GM03348 (cell line): ENCODE measurements at regions not wholly inside any gene's neighbourhood (a gene's known extent, or its start where the extent isn't known, plus 50 kb on each side); places are given as distances from the start of the nearest gene placed in this dataset.

ENCODE experiments used
- DNase-seq: peaks from one replicate; pipeline ENCODE4 v3.0.0; 2012; ENCODE audit warnings: low spot score

- peak; percentile 30 for DNase-seq
These were observed 62.0 kb upstream of the CLNK start for GRCh38 chr4:10746371-10747171.

- DNase-seq, result no peak
These were observed 58.8 kb upstream of the CLNK start for GRCh38 chr4:10743357-10743756.

GRCh38 chr4:10741961-10742699 is 57.6 kb upstream of the CLNK start:
- DNase-seq, result no peak

GRCh38 chr4:10740891-10741620 is 56.5 kb upstream of the CLNK start:
- DNase-seq, result peak; percentile 37

GRCh38 chr4:10740251-10740650 is 55.7 kb upstream of the CLNK start:
- no peak for DNase-seq

GRCh38 chr4:10738826-10739489 is 54.4 kb upstream of the CLNK start:
- no peak for DNase-seq

- no peak for DNase-seq
These were observed 52.8 kb upstream of the CLNK start for GRCh38 chr4:10737337-10737736.

GRCh38 chr4:10736895-10737294 is 52.3 kb upstream of the CLNK start:
- DNase-seq, result no peak

GRCh38 chr4:10736266-10736665 is 51.7 kb upstream of the CLNK start:
- DNase-seq, result no peak

- no peak for DNase-seq
These were observed 50.1 kb upstream of the CLNK start for GRCh38 chr4:10734697-10735096.
